ENCODE measurements at regions not wholly inside any gene's neighbourhood (a gene's known extent, or its start where the extent isn't known, plus 50 kb on each side); places are given as distances from the start of the nearest gene placed in this dataset.
"Not testable (repeated sequence)": the region's sequence is repeated elsewhere in the genome, so short reads cannot be mapped to it uniquely, and the experiment has no call there.

DNA sequence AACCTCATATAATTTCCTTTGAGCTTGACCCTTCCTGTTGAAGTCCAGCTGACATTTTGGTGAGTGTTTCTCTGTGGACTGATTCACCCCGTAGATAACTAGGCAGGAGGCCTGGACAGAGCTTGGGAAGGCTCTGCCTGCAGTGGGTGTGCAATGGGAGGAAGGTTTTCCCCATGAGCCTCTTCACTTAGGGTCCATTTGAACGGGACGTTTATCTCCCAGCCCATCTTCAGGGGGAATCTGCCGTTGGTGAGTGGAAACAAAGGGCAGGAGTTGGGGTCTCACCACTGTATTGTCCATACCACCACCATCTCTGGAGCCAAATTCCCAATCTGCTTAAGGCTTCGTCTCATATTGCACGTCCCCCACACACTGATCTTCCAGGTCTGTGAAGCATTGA lies 825.6 kb upstream of the TPTE start:
- H3K27ac ChIP-seq (ENCODE audit: extremely low read depth, low read depth, low read length); ATAC-seq; H3K4me3 ChIP-seq; intact Hi-C loops (cut with micrococcal nuclease); H4K20me1 ChIP-seq (replicated peaks; ENCODE audit: control insufficient read depth, insufficient read depth, low read length); H3K36me3 ChIP-seq (ENCODE audit: control insufficient read depth, insufficient read depth, low read length); H3K9me3 ChIP-seq (replicated peaks; ENCODE audit: control insufficient read depth, insufficient read depth, low read depth, low read length); H3K4me2 ChIP-seq (ENCODE audit: insufficient read depth, low read length); in situ Hi-C loops (cut with MboI); H3K27me3 ChIP-seq (ENCODE audit: control insufficient read depth in 2 of 2, insufficient read depth in 2 of 2, low read length in 2 of 2); POLR2A ChIA-PET; CTCF ChIA-PET (ENCODE audit: low intra/inter-chr PET ratio); FAIRE-seq; H3K79me2 ChIP-seq (ENCODE audit: control insufficient read depth, insufficient read depth, low read length); DNase-seq (ENCODE audit: extremely low read depth in 1 of 4, low spot score in 3 of 4); H2AFZ ChIP-seq (ENCODE audit: low read depth, low read length); H3K4me1 ChIP-seq (replicated peaks in 1 of 2; ENCODE audit: control insufficient read depth in 2 of 2, insufficient read depth in 2 of 2, low read length in 2 of 2); H3K9me1 ChIP-seq (ENCODE audit: control insufficient read depth, insufficient read depth, low read length); H3K9ac ChIP-seq (ENCODE audit: insufficient read depth in 1 of 2, low read depth in 2 of 2, low read length in 2 of 2); BruUV-seq (replicated peaks): not testable (repeated sequence)
- 0% methylated on average over 6 of the region's 6 CpGs for WGBS (ENCODE audit: insufficient coverage, low coverage, missing lambda C conversion rate)

DNA sequence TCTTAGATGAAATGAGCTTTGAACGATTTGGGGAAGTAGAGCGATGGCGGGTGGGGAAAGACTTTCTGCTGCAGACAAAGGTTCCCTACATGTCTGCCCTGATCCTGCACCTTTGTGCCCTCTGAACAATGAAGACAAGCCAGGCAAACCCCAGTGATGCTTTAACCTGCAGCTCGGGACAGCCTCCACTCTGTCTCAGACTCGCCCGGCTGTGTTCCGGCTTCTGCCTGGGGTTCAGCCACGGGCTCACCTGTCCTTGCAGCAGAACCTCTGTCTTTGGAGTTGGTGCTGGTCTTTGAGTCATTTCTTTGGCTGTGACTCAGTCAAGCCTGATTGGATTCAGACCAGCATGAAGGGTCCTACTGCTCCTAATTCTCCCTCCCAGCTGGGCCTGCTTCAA lies 823.6 kb upstream of the TPTE start:
- H3K9me1 ChIP-seq (ENCODE audit: control insufficient read depth, insufficient read depth, low read length); H3K36me3 ChIP-seq (ENCODE audit: control insufficient read depth, insufficient read depth, low read length); ATAC-seq; intact Hi-C loops (cut with micrococcal nuclease); POLR2A ChIA-PET; H3K4me3 ChIP-seq; H4K20me1 ChIP-seq (replicated peaks; ENCODE audit: control insufficient read depth, insufficient read depth, low read length); DNase-seq (ENCODE audit: extremely low read depth in 1 of 4, low spot score in 3 of 4); H3K79me2 ChIP-seq (ENCODE audit: control insufficient read depth, insufficient read depth, low read length); H2AFZ ChIP-seq (ENCODE audit: low read depth, low read length); H3K4me1 ChIP-seq (replicated peaks in 1 of 2; ENCODE audit: control insufficient read depth in 2 of 2, insufficient read depth in 2 of 2, low read length in 2 of 2); H3K27me3 ChIP-seq (ENCODE audit: control insufficient read depth in 2 of 2, insufficient read depth in 2 of 2, low read length in 2 of 2); CTCF ChIA-PET (ENCODE audit: low intra/inter-chr PET ratio); FAIRE-seq; BruUV-seq (replicated peaks); H3K4me2 ChIP-seq (ENCODE audit: insufficient read depth, low read length); H3K9ac ChIP-seq (ENCODE audit: insufficient read depth in 1 of 2, low read depth in 2 of 2, low read length in 2 of 2); H3K9me3 ChIP-seq (replicated peaks; ENCODE audit: control insufficient read depth, insufficient read depth, low read depth, low read length); in situ Hi-C loops (cut with MboI); H3K27ac ChIP-seq (ENCODE audit: extremely low read depth, low read depth, low read length): not testable (repeated sequence)
- 0% methylated on average over 1 of the region's 8 CpGs for WGBS (ENCODE audit: insufficient coverage, low coverage, missing lambda C conversion rate)

GRCh38 chr21:9705016-9705415 lies 816.4 kb upstream of the TPTE start:
- FAIRE-seq; H3K9me3 ChIP-seq (replicated peaks; ENCODE audit: control insufficient read depth, insufficient read depth, low read depth, low read length); intact Hi-C loops (cut with micrococcal nuclease); H3K9ac ChIP-seq (ENCODE audit: insufficient read depth in 1 of 2, low read depth in 2 of 2, low read length in 2 of 2); H2AFZ ChIP-seq (ENCODE audit: low read depth, low read length); H3K36me3 ChIP-seq (ENCODE audit: control insufficient read depth, insufficient read depth, low read length); H3K4me2 ChIP-seq (ENCODE audit: insufficient read depth, low read length); BruUV-seq (replicated peaks); CTCF ChIA-PET (ENCODE audit: low intra/inter-chr PET ratio); H3K4me1 ChIP-seq (replicated peaks in 1 of 2; ENCODE audit: control insufficient read depth in 2 of 2, insufficient read depth in 2 of 2, low read length in 2 of 2); DNase-seq (ENCODE audit: extremely low read depth in 1 of 4, low spot score in 3 of 4); H4K20me1 ChIP-seq (replicated peaks; ENCODE audit: control insufficient read depth, insufficient read depth, low read length); POLR2A ChIA-PET; ATAC-seq; in situ Hi-C loops (cut with MboI); H3K4me3 ChIP-seq; H3K27ac ChIP-seq (ENCODE audit: extremely low read depth, low read depth, low read length); H3K27me3 ChIP-seq (ENCODE audit: control insufficient read depth in 2 of 2, insufficient read depth in 2 of 2, low read length in 2 of 2); H3K9me1 ChIP-seq (ENCODE audit: control insufficient read depth, insufficient read depth, low read length); H3K79me2 ChIP-seq (ENCODE audit: control insufficient read depth, insufficient read depth, low read length): not testable (repeated sequence)
- 22% methylated on average over 14 of the region's 44 CpGs for WGBS (ENCODE audit: insufficient coverage, low coverage, missing lambda C conversion rate)

DNA sequence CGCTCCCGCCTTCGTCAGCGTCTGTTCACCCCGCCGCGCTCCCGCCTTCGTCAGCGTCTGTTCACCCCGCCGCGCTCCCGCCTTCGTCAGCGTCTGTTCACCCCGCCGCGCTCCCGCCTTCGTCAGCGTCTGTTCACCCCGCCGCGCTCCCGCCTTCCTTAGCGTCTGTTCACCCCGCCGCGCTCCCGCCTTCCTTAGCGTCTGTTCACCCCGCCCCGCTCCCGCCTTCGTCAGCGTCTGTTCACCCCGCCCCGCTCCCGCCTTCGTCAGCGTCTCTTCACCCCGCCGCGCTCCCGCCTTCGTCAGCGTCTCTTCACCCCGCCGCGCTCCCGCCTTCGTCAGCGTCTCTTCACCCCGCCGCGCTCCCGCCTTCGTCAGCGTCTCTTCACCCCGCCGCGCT lies 815.9 kb upstream of the TPTE start:
- CTCF ChIA-PET (ENCODE audit: low intra/inter-chr PET ratio); ATAC-seq; H4K20me1 ChIP-seq (replicated peaks; ENCODE audit: control insufficient read depth, insufficient read depth, low read length); H3K36me3 ChIP-seq (ENCODE audit: control insufficient read depth, insufficient read depth, low read length); BruUV-seq (replicated peaks); H3K4me1 ChIP-seq (replicated peaks in 1 of 2; ENCODE audit: control insufficient read depth in 2 of 2, insufficient read depth in 2 of 2, low read length in 2 of 2); H3K4me3 ChIP-seq; in situ Hi-C loops (cut with MboI); intact Hi-C loops (cut with micrococcal nuclease); H3K79me2 ChIP-seq (ENCODE audit: control insufficient read depth, insufficient read depth, low read length); H3K4me2 ChIP-seq (ENCODE audit: insufficient read depth, low read length); POLR2A ChIA-PET; H3K27me3 ChIP-seq (ENCODE audit: control insufficient read depth in 2 of 2, insufficient read depth in 2 of 2, low read length in 2 of 2); H3K27ac ChIP-seq (ENCODE audit: extremely low read depth, low read depth, low read length); H3K9me3 ChIP-seq (replicated peaks; ENCODE audit: control insufficient read depth, insufficient read depth, low read depth, low read length); FAIRE-seq; H3K9me1 ChIP-seq (ENCODE audit: control insufficient read depth, insufficient read depth, low read length); H3K9ac ChIP-seq (ENCODE audit: insufficient read depth in 1 of 2, low read depth in 2 of 2, low read length in 2 of 2); H2AFZ ChIP-seq (ENCODE audit: low read depth, low read length); DNase-seq (ENCODE audit: extremely low read depth in 1 of 4, low spot score in 3 of 4): not testable (repeated sequence)
- no CpG with 5 or more reads among the region's 63 CpGs for WGBS (ENCODE audit: insufficient coverage, low coverage, missing lambda C conversion rate)
